Muscle layer of colon (tissue), 2 donors: ENCODE measurements at regions not wholly inside any gene's neighbourhood (a gene's known extent, or its start where the extent isn't known, plus 50 kb on each side); places are given as distances from the start of the nearest gene placed in this dataset.

ENCODE experiments used
- H3K27ac ChIP-seq: one replicate; pipeline ENCODE4 v1.7.0; 2013; ENCODE audit warnings: low read depth, mild to moderate bottlenecking, low read length, moderate library complexity
- H3K27me3 ChIP-seq, 2 donors: one replicate each; pipeline ENCODE4 v1.7.0; 2013; ENCODE audit warnings: low read length in 2 of 2, mild to moderate bottlenecking in 2 of 2; ENCODE audit not compliant: insufficient read depth in 2 of 2, control insufficient read depth in 1 of 2
- H3K36me3 ChIP-seq: one replicate; pipeline ENCODE4 v1.7.0; 2013; ENCODE audit warnings: mild to moderate bottlenecking, low read length; ENCODE audit not compliant: insufficient read depth
- H3K4me1 ChIP-seq: one replicate; pipeline ENCODE4 v1.7.0; 2013; ENCODE audit warnings: mild to moderate bottlenecking, low read length; ENCODE audit not compliant: insufficient read depth
- H3K4me3 ChIP-seq, 2 donors: one replicate each; pipeline ENCODE4 v1.7.0; 2013; ENCODE audit warnings: low read length in 2 of 2, low read depth in 1 of 2, mild to moderate bottlenecking in 1 of 2, moderate library complexity in 1 of 2
- H3K9ac ChIP-seq: one replicate; pipeline ENCODE4 v1.7.0; 2013; ENCODE audit warnings: low read length
- H3K9me3 ChIP-seq: one replicate; pipeline ENCODE4 v1.7.0; 2013; ENCODE audit warnings: mild to moderate bottlenecking, low read length
- donor health status: abdominal sarcoma.
- donor health status: Adenocarcinoma of cecum.

DNA sequence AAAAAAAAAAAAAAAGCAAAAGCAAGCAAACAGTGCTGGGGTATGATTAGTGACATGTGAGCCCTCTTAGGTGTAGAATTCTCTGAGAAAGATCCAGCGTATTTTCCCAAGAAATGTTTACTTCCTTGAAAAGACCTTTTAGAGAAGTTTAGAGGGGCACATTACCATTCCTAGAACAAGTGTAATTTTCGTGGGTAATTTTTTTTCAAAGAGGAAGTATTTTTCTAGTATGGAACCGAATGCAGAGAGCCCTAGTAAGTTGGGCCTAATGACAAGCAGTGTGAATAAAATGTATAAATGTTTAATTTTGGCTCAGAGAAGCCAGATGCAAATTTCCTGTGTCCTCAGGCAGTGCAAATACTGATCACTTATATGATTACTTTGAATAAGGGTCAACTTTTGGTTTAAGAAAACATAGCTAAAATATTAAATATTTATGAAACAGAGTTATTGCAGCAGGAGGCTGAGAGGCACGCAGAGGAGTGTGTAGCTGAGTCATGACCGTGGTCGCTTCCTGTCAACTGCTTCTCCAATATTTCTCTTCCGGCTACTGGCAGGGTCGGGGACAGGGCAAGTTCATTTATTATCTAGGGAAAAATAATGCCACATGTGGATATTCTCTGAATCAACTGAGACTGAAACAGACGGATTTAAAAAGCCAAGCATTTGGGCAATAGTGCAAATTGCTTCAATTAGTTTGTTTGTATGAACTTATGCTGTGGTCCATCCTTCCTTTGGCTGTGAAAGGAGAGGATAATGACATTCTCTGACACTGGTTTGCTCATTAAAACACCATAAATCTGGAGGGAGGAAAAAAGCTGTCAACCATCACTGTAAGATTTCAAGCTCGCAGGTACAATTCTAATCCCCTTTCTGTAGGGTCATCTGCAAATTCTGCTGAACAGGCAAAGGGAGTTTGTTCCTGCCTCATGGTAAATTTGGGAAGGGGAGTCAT lies 495.2 kb downstream of the GLRX3 start:
- no peaks in the 10 kb centered on the region for H3K4me1 ChIP-seq
- no peak overlapping the region for H3K27ac ChIP-seq
- H3K4me3 ChIP-seq: no peak overlapping the region
- no peaks in the 10 kb centered on the region for H3K27me3 ChIP-seq
- H3K36me3 ChIP-seq: no peaks in the 10 kb centered on the region
- H3K9ac ChIP-seq: no peak overlapping the region
- no peaks in the 10 kb centered on the region for H3K9me3 ChIP-seq

DNA sequence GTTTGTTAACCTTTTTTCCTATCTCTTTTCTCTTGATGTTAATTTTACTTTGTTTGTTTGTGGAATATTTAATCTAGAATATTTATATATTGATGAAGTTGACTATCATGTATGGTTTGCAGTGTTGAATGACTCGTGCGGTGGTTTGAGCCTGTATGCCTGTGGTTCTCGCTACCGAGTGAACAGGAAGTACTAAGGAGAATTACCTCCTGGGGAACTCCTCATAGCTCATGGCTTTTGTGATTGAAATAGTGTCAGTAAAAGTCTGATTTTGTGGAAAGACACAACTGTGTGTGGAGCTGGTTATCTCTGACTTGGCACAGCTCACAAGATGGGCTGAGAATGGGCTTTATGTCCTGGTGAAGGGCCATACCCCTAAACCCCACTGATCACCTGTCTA lies 498.6 kb downstream of the GLRX3 start:
- no peak overlapping the region for H3K9ac ChIP-seq
- no peaks in the 10 kb centered on the region for H3K4me1 ChIP-seq
- H3K4me3 ChIP-seq: no peak overlapping the region
- H3K36me3 ChIP-seq: no peaks in the 10 kb centered on the region
- no peaks in the 10 kb centered on the region for H3K9me3 ChIP-seq
- H3K27ac ChIP-seq: no peak overlapping the region
- no peaks in the 10 kb centered on the region for H3K27me3 ChIP-seq

DNA sequence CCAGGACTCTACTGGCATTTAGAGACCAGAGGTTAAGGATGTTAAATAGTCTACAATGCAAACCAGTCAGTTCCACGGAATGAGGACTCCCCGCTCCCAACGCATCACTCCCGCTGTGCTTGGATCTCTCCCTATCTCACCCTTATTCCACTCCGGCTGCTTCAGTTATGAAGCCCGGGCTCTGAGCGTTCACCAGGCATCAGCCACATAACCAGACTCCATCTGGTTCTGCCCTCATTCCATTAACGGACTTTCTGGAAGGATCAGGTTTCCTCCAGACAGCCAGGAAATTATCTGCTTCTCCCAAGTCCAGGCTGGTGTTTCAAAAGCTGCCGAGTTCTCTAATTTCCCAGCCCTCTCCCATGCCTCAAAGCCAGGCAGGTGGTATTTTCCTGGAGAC lies 499.3 kb downstream of the GLRX3 start:
- no peaks in the 10 kb centered on the region for H3K9me3 ChIP-seq
- no peak overlapping the region for H3K27ac ChIP-seq
- no peak overlapping the region for H3K4me3 ChIP-seq
- no peaks in the 10 kb centered on the region for H3K36me3 ChIP-seq
- H3K4me1 ChIP-seq: no peaks in the 10 kb centered on the region
- no peaks in the 10 kb centered on the region for H3K27me3 ChIP-seq
- no peak overlapping the region for H3K9ac ChIP-seq

DNA sequence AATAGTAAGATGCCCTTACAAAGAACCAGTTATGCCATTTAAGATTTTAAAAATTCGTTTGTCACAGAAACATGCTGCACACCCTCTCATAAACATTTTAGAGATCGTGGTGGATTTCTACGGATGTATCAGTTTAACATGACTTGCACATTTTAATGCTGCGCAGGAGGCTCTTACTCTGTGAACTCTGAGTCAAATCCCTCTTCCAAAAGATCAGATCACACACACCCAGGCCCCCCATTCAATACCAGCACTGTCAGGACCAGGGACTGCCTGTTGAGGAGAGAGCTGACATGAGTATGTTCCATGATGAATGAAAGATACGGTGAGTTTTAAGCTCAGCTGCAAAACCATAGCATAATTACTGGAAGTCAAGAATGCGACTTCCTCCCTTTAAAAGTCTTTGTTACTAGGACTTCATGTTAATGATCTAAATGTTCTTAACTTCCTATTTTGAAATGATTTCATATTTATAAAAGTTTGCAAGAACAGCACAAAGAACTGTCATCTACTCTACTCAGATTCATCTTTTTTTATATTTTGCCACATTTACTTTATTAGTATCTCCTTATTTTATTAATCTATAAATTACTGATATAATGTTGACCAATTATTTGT lies 500.2 kb downstream of the GLRX3 start:
- Histone ChIP-seq H3K9me3 (no peaks in the 10 kb centered on the region), H3K36me3 (no peaks in the 10 kb centered on the region), H3K4me3 (no peak overlapping the region), H3K9ac (no peak overlapping the region), H3K4me1 (no peaks in the 10 kb centered on the region), H3K27ac (no peak overlapping the region), H3K27me3 (no peaks in the 10 kb centered on the region)

DNA sequence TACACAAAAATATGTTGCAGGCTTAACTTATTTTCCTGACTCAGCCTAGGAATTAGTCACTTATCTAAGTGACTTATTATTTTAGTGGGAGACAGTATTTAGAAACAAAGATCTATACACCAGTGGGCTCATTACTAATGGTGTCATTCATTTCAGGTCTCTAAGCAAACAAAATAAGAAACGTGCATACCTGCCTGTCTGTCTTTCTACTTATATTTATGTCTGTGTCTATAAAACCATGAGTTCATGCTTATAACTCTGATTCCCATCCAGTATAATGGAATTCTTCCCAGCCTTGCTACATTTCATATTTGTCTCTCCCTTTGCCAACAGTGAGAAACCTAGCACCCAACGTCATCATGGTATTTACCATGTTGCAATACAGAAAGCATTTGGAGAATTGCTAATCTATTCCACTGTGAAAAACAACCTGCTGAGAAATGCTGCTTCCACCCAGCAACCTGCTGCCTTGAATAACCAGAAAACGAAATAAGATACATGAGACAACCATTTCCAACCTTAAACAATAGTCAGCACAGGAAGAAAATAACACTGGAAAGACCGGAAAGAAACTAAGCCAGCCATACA lies 501.0 kb downstream of the GLRX3 start:
- Histone ChIP-seq H3K4me3 (no peak overlapping the region), H3K9me3 (no peaks in the 10 kb centered on the region), H3K9ac (no peak overlapping the region), H3K27me3 (no peaks in the 10 kb centered on the region), H3K4me1 (no peaks in the 10 kb centered on the region), H3K36me3 (no peaks in the 10 kb centered on the region), H3K27ac (no peak overlapping the region)

DNA sequence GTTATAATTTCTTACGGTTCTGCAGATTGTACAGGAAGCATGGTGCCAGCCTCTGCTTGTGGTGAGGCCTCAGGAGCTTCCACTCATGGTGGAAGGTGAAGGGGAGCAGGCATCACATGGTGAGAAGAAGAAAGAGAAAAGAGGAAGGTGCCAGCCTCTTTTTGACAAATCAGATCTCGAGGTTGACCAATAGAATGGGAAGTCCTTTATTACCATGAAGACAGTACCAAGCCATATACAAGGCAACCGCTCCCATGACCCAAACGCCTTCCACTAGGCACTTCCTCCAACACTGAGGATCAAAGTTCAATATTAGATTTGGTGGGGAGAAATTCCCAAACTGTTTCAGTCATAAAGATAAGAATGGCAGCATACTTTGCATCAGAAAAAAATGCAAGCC lies 502.8 kb downstream of the GLRX3 start:
- Histone ChIP-seq H3K9me3 (no peaks in the 10 kb centered on the region), H3K27ac (no peak overlapping the region), H3K4me1 (no peaks in the 10 kb centered on the region), H3K36me3 (no peaks in the 10 kb centered on the region), H3K4me3 (no peak overlapping the region), H3K9ac (no peak overlapping the region), H3K27me3 (no peaks in the 10 kb centered on the region)

DNA sequence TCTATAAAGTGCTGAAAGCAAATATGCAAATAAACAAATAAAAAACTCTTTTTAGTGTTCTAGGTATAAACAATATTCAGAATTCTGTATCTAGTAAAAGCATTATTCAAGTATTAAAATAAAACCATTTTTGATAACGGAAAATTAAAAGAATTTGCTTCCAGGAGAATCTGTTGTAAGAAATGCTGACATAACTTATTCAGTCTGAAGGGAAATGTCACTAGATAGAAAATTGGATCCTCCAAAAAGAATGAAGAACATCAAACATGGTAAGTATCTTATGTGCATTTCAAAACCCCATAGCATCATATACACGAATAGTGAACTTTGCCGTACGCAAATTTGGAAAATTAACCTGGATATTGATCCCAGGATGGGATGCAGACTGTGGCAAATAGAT lies 506.7 kb downstream of the GLRX3 start:
- no peak overlapping the region for H3K27ac ChIP-seq
- no peak overlapping the region for H3K9ac ChIP-seq
- no peaks in the 10 kb centered on the region for H3K4me1 ChIP-seq
- H3K9me3 ChIP-seq: no peaks in the 10 kb centered on the region
- H3K36me3 ChIP-seq: no peaks in the 10 kb centered on the region
- H3K4me3 ChIP-seq: no peak overlapping the region
- no peaks in the 10 kb centered on the region for H3K27me3 ChIP-seq

DNA sequence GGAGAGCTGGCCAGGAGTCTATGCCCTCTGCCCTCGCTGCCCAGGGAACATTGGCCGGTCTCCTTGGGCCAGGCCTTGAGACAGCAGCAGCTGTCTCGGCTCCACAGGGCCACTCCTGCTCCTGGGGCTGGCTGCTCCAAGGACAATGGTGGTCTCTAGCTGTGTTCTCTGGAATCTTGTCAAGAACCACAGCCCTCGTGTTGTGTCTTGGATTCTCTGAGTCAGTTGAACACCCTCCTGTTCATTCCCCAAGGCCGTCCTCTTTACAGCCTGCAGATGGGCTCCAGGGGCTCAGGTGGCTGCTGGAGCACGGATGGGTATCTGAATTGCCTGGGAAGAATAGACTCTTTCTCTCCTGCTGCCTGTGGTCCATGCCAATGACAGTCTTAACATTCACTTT lies 511.1 kb downstream of the GLRX3 start:
- Histone ChIP-seq H3K27ac (no peak overlapping the region), H3K4me3 (no peak overlapping the region), H3K27me3 (no peaks in the 10 kb centered on the region), H3K4me1 (no peaks in the 10 kb centered on the region), H3K9me3 (no peaks in the 10 kb centered on the region), H3K9ac (no peak overlapping the region), H3K36me3 (no peaks in the 10 kb centered on the region)

DNA sequence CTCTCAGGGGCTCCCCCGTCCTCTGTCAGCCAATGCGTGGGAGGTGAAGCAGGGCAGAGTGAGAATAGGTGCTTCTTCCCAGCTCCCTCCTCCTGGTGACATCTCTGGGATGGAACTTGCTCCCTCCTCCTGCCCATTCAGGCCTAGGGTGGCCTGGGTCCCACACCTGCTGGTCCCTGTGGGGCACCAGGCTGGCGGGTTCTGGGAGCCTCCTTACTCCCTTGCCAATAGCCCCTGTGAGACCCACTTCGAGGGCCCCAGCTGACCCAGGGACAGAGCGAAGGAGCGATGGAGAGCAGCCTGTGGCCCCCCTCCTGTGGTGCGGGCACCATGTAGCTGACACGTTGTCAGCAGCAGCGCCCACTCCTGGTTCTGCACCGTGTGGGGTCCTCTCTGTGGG lies 512.6 kb downstream of the GLRX3 start:
- Histone ChIP-seq H3K27ac (no peak overlapping the region), H3K4me1 (no peaks in the 10 kb centered on the region), H3K36me3 (no peaks in the 10 kb centered on the region), H3K27me3 (no peaks in the 10 kb centered on the region), H3K9ac (no peak overlapping the region), H3K9me3 (no peaks in the 10 kb centered on the region), H3K4me3 (no peak overlapping the region)

DNA sequence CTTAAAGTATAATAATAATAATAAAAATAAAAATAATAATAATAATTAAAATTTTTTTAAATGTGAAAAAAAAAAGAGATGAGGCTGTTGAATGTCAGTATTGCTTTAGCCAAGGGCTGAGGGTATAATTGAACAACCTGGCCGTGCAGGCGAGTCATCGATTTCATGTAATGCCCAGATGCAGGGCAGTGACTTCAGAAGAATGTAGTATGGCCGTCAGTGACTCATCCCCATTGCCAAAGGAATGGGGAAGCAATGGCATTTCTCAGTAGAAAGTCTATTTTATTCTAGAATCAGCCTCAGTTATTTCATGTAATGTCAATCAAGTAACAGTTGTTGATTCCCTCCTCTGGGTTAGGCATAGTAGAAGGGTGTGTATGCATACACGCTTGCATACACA lies 516.4 kb downstream of the GLRX3 start:
- Histone ChIP-seq H3K9ac (no peak overlapping the region), H3K9me3 (no peaks in the 10 kb centered on the region), H3K36me3 (no peaks in the 10 kb centered on the region), H3K4me1 (no peaks in the 10 kb centered on the region), H3K4me3 (no peak overlapping the region), H3K27me3 (peaks cover 0 to 5% of the 10 kb centered on the region in 2 donors), H3K27ac (no peak overlapping the region)

DNA sequence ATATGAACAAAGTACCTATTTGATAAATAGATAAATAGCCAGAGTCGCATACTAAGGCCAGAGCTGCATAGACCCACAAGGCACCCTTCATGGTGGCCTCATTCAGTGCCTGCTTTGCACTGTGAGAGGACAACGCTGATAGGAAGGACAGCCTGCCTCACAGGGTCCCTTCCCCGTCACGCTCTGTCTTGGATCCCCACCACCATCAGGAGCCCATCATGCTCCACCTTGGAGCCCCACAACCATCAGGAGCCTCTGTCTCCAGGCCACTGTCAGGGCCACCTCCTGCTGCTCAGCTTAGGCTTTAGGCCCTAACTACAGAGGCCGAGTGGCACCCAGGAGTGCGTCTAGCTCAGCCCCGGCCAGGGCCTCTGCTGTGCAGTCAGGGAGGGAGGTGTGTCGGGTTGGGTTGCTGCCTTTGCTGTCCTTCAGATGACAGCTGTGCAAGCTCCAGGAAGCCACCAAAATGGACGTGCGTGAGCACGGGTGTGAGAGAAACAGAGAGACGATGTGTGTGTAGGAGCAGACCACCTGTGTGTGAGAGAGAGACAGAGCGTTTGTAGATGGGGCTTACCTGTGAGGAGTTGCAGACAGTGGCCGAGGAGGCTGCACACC lies 516.9 kb downstream of the GLRX3 start:
- Histone ChIP-seq H3K9ac (no peak overlapping the region), H3K27ac (no peak overlapping the region), H3K27me3 (peaks cover 0 to 5% of the 10 kb centered on the region in 2 donors), H3K4me1 (no peaks in the 10 kb centered on the region), H3K4me3 (no peak overlapping the region), H3K9me3 (no peaks in the 10 kb centered on the region), H3K36me3 (no peaks in the 10 kb centered on the region)
